Prostate gland (tissue), 2 donors: ENCODE measurements at regions not wholly inside any gene's neighbourhood (a gene's known extent, or its start where the extent isn't known, plus 50 kb on each side); places are given as distances from the start of the nearest gene placed in this dataset.

Source experiments
- DNase-seq: peaks from one replicate; pipeline ENCODE4 v3.0.0-alpha.2; 2019; ENCODE audit warnings: low spot score
- H3K27ac ChIP-seq, 2 donors: fragments of 200-600 bp; sonication (generic); 2 replicates each; pipeline ENCODE4 v1.5.1; 2017 to 2019
- H3K27me3 ChIP-seq: fragments of 200-600 bp; sonication (generic); replicated peaks from 2 replicates; pipeline ENCODE4 v1.5.1; 2019; ENCODE audit not compliant: insufficient read depth
- H3K36me3 ChIP-seq, 2 donors: fragments of 200-600 bp; sonication (generic); 1 replicate in 1 of 2; 2 replicates in 1 of 2; pipeline versions ENCODE4 v1.5.1 to v1.8.1; 2017 to 2019
- H3K4me1 ChIP-seq: fragments of 200-600 bp; sonication (generic); replicated peaks from 2 replicates; pipeline ENCODE4 v1.5.1; 2019
- H3K4me3 ChIP-seq, 2 donors: fragments of 200-600 bp; sonication (generic); 2 replicates each; pipeline ENCODE4 v1.5.1; 2017 to 2019
- H3K9me3 ChIP-seq: fragments of 200-600 bp; sonication (generic); 2 replicates; pipeline ENCODE4 v1.5.1; 2017
- POLR2A ChIP-seq: fragments of 450-650 bp; IDR thresholded peaks from one replicate; pipeline ENCODE4 v1.6.1; 2016; ENCODE audit warnings: antibody characterized with exemption, mild to moderate bottlenecking
- POLR2AphosphoS5 ChIP-seq: sonication (generic); formaldehyde crosslinking; IDR thresholded peaks from one replicate; pipeline ENCODE4 v1.6.1; 2017; ENCODE audit warnings: antibody characterized with exemption
- WGBS: methylation state at CpG from one replicate; pipeline ENCODE4 v1.1.5; 2018; 5-methylcytosine and 5-hydroxymethylcytosine counted together
- intact Hi-C: fragments of 100-400 bp; cut with DNase I; formaldehyde crosslinking; loops from one replicate; pipeline ENCODE4 v1.14.2; 2022
- TF ChIP-seq, protein P1 (sequence below), 4 experiments: fragments of 200-600 bp in 2 of 4; fragments of 450-650 bp in 2 of 4; sonication (generic) in 2 of 4; IDR thresholded peaks; 1 replicate in 3 of 4; 2 replicates in 1 of 4; pipeline ENCODE4 v1.5.1; 2016 to 2019; ENCODE audit warnings: antibody characterized with exemption in 4 of 4, mild to moderate bottlenecking in 2 of 4, moderate library complexity in 2 of 4

- H3K4me1 ChIP-seq: no peaks in the 10 kb centered on the region
- no peak overlapping the region for H3K4me3 ChIP-seq
- intact Hi-C loops: no loop called here
- H3K27ac ChIP-seq: no peak overlapping the region
- no peak for DNase-seq
- WGBS: 90% methylated on average over 9 of the region's 9 CpGs
- H3K36me3 ChIP-seq: no peaks in the 10 kb centered on the region
- H3K27me3 ChIP-seq: no peaks in the 10 kb centered on the region
- H3K9me3 ChIP-seq: no peaks in the 10 kb centered on the region
- no peak for TF ChIP-seq POLR2A
- TF ChIP-seq, protein P1, sequence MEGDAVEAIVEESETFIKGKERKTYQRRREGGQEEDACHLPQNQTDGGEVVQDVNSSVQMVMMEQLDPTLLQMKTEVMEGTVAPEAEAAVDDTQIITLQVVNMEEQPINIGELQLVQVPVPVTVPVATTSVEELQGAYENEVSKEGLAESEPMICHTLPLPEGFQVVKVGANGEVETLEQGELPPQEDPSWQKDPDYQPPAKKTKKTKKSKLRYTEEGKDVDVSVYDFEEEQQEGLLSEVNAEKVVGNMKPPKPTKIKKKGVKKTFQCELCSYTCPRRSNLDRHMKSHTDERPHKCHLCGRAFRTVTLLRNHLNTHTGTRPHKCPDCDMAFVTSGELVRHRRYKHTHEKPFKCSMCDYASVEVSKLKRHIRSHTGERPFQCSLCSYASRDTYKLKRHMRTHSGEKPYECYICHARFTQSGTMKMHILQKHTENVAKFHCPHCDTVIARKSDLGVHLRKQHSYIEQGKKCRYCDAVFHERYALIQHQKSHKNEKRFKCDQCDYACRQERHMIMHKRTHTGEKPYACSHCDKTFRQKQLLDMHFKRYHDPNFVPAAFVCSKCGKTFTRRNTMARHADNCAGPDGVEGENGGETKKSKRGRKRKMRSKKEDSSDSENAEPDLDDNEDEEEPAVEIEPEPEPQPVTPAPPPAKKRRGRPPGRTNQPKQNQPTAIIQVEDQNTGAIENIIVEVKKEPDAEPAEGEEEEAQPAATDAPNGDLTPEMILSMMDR (IDR thresholded peaks at IDR 0.05): no peak
These were observed 447.8 kb upstream of the MKI67 start for GRCh38 chr10:128573986-128574385.

GRCh38 chr10:128574581-128575210 is 448.5 kb upstream of the MKI67 start:
- Histone ChIP-seq H3K27ac (no peak overlapping the region), H3K9me3 (no peaks in the 10 kb centered on the region), H3K36me3 (no peaks in the 10 kb centered on the region), H3K4me1 (no peaks in the 10 kb centered on the region), H3K4me3 (peak overlapping the region in 1 of 2 donors; percentile 10), H3K27me3 (no peaks in the 10 kb centered on the region)
- intact Hi-C loops: no loop called here
- TF ChIP-seq POLR2AphosphoS5 (no peak), POLR2A (no peak)
- TF ChIP-seq, protein P1 (IDR thresholded peaks at IDR 0.05): no peak
- no peak for DNase-seq
- 18% methylated on average over 16 of the region's 16 CpGs for WGBS

DNA sequence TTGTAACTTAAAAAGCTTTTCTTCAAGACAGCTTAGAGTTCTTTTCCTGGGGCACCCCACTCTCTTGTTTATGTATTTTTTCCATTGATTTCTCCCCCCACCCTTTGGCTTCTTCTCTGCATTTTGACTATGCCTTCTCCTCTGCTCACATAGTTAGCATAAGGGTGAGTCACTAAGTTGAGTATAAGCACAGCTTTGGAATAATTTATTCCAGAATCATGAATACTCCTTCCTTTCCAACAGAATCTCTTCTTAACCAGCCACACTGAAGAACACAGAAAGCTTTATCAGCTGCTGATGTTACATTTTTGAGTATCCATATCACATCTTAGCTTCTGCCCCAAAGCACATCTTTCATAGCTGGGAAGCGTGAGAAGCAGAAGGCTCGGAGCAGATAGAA is 449.5 kb upstream of the MKI67 start:
- 100% methylated on average over 2 of the region's 2 CpGs for WGBS
- Histone ChIP-seq H3K9me3 (no peaks in the 10 kb centered on the region), H3K4me1 (no peaks in the 10 kb centered on the region), H3K36me3 (no peaks in the 10 kb centered on the region), H3K27ac (no peak overlapping the region), H3K4me3 (no peak overlapping the region), H3K27me3 (no peaks in the 10 kb centered on the region)
- intact Hi-C loops: no loop called here
- DNase-seq: no peak
- no peak for TF ChIP-seq POLR2A
- TF ChIP-seq POLR2AphosphoS5: no peak
- TF ChIP-seq, protein P1 (IDR thresholded peaks at IDR 0.05): no peak

DNA sequence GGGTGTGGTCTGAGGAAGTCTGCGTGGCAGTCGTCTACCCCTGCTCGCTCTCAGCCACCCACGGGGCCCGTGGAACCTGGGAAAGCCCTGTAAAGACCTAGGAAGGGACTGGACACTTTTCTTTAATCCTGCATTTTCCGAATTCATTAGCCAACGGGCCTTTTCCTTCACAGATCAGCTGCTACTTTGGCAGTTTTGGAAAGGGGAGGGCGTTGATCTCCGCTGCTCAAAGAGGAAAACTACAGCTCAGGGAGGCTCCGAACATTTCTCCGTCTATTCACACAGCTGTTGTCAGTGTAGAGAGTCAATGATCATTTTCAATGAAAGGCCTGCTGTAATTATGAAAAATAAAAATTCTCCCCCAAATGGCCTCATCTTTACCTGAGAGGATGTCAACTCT is 450.1 kb upstream of the MKI67 start:
- WGBS: 95% methylated on average over 11 of the region's 11 CpGs
- H3K27ac ChIP-seq: no peak overlapping the region
- no peaks in the 10 kb centered on the region for H3K36me3 ChIP-seq
- TF ChIP-seq, protein P1 (IDR thresholded peaks at IDR 0.05): no peak
- no peak for TF ChIP-seq POLR2AphosphoS5
- no peak for TF ChIP-seq POLR2A
- intact Hi-C loops: no loop called here
- no peaks in the 10 kb centered on the region for H3K27me3 ChIP-seq
- no peak overlapping the region for H3K4me3 ChIP-seq
- no peaks in the 10 kb centered on the region for H3K4me1 ChIP-seq
- DNase-seq: no peak
- H3K9me3 ChIP-seq: no peaks in the 10 kb centered on the region

GRCh38 chr10:128576943-128577670 is 450.9 kb upstream of the MKI67 start:
- Histone ChIP-seq H3K27ac (no peak overlapping the region), H3K36me3 (no peaks in the 10 kb centered on the region), H3K27me3 (no peaks in the 10 kb centered on the region), H3K4me3 (no peak overlapping the region), H3K4me1 (no peaks in the 10 kb centered on the region), H3K9me3 (no peaks in the 10 kb centered on the region)
- 80% methylated on average over 11 of the region's 11 CpGs for WGBS
- TF ChIP-seq POLR2A: no peak
- TF ChIP-seq, protein P1 (IDR thresholded peaks at IDR 0.05): no peak
- TF ChIP-seq POLR2AphosphoS5: no peak
- DNase-seq: no peak
- intact Hi-C loops: no loop called here
